ENCODE measurements at regions not wholly inside any gene's neighbourhood (a gene's known extent, or its start where the extent isn't known, plus 50 kb on each side); places are given as distances from the start of the nearest gene placed in this dataset.

DNA sequence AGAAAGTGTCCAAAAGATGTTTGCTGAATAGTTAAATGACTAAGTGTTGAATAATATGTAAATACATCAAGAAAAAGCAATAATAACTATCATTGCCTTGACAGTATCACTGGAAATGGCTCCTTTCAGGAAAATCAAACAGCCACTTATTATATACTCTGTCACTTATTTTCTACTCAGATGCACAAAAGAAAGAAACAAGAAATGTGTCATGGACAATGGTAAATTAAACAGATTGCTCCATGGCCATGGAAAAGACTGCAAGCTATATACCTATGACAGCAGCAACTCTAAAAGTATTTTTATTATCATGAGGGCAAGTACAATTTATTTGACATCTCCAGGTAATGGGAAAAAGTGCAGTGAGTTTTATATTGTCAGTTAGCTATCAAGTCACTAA, 52.9 kb upstream of the GUCY1A2 start:
- H3K4me1 ChIP-seq (ENCODE audit: insufficient read depth, low read length, poor library complexity, severe bottlenecking): no peaks in the 10 kb centered on the region
- BruUV-seq (replicated peaks): no TSS peak
- no peaks in the 10 kb centered on the region for H4K20me1 ChIP-seq (ENCODE audit: insufficient read depth, low read length)
- H3K27ac ChIP-seq (ENCODE audit: low read depth, low read length, poor library complexity, severe bottlenecking): no peak overlapping the region
- H2AFZ ChIP-seq (ENCODE audit: low read length): no peak overlapping the region
- H3K4me3 ChIP-seq (ENCODE audit: low read depth, low read length, poor library complexity, severe bottlenecking): no peak overlapping the region
- no peak for TF ChIP-seq EZH2phosphoT487 (IDR thresholded peaks at IDR 0.05; ENCODE audit: borderline replicate concordance, low read depth, low read length)
- TF ChIP-seq, protein P1, sequence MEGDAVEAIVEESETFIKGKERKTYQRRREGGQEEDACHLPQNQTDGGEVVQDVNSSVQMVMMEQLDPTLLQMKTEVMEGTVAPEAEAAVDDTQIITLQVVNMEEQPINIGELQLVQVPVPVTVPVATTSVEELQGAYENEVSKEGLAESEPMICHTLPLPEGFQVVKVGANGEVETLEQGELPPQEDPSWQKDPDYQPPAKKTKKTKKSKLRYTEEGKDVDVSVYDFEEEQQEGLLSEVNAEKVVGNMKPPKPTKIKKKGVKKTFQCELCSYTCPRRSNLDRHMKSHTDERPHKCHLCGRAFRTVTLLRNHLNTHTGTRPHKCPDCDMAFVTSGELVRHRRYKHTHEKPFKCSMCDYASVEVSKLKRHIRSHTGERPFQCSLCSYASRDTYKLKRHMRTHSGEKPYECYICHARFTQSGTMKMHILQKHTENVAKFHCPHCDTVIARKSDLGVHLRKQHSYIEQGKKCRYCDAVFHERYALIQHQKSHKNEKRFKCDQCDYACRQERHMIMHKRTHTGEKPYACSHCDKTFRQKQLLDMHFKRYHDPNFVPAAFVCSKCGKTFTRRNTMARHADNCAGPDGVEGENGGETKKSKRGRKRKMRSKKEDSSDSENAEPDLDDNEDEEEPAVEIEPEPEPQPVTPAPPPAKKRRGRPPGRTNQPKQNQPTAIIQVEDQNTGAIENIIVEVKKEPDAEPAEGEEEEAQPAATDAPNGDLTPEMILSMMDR (conservative IDR thresholded peaks at IDR 0.05; ENCODE audit: low read length): no peak
- H3K79me2 ChIP-seq (ENCODE audit: insufficient read depth, low read depth, low read length): no peaks in the 10 kb centered on the region
- no peaks in the 10 kb centered on the region for H3K9me2 ChIP-seq (ENCODE audit: insufficient read depth, low read length)
- H3K36me3 ChIP-seq (ENCODE audit: insufficient read depth, low read length): no peaks in the 10 kb centered on the region
- DNase-seq (ENCODE audit: low spot score): no peak
- no peak overlapping the region for H3K4me2 ChIP-seq (ENCODE audit: low read length)
- POLR2A ChIA-PET: interaction anchor here (0.6 kb wide), 2 partner anchors 48 to 141 kb away, joined by 3 to 4 read pairs; no protein-coding TSS in a partner anchor
- intact Hi-C loops (cut with micrococcal nuclease; ENCODE audit: unreplicated experiment): no loop called here
- H3K9me3 ChIP-seq (ENCODE audit: low read length): no peaks in the 10 kb centered on the region
- CTCF ChIA-PET (ENCODE audit: unreplicated experiment): no interaction called here
